CD4-positive, alpha-beta T cell (primary cell): ENCODE measurements at regions not wholly inside any gene's neighbourhood (a gene's known extent, or its start where the extent isn't known, plus 50 kb on each side); places are given as distances from the start of the nearest gene placed in this dataset.
"Not testable (repeated sequence)": the region's sequence is repeated elsewhere in the genome, so short reads cannot be mapped to it uniquely, and the experiment has no call there.

Experiments used
- ATAC-seq: fragments of 200-7000 bp; cut with Tn5 transposase; one replicate; pipeline ENCODE4 v1.10.0; 2022; ENCODE audit warnings: mild to moderate bottlenecking; ENCODE audit not compliant: poor library complexity
- CTCF ChIA-PET: fragments of 350-600 bp; sonication (Branson Sonifier 250); formaldehyde crosslinking; loops from one replicate; lab custom pipeline; 2021; ENCODE audit warnings: antibody characterized with exemption, inconsistent platforms; lab: Charles Lee
- POLR2A ChIA-PET: fragments of 350-600 bp; sonication (Branson Sonifier 250); formaldehyde crosslinking; loops from one replicate; lab custom pipeline; 2021; ENCODE audit warnings: antibody characterized with exemption, inconsistent platforms; lab: Charles Lee
- DNase-seq, 14 experiments: peaks; one replicate each; pipeline ENCODE4 v3.0.0-alpha.2; 2013 to 2020; ENCODE audit warnings: mixed read lengths in 2 of 14
- H3K27ac ChIP-seq, 2 donors: one replicate each; pipeline versions ENCODE4 v1.5.1 to v1.7.0; 2013; ENCODE audit warnings: low read length in 2 of 2, low read depth in 1 of 2, mild to moderate bottlenecking in 1 of 2
- H3K27me3 ChIP-seq, 2 experiments: 1 replicate in 1 of 2; 2 replicates in 1 of 2; pipeline versions ENCODE4 v1.6.1 to v1.7.0; 2013; ENCODE audit warnings: low read length in 2 of 2, control low read depth in 1 of 2, mild to moderate bottlenecking in 1 of 2, moderate library complexity in 1 of 2; ENCODE audit not compliant: insufficient read depth in 2 of 2, control insufficient read depth in 1 of 2
- H3K36me3 ChIP-seq: one replicate; pipeline ENCODE4 v1.6.1; 2013; ENCODE audit warnings: low read length, control low read depth; ENCODE audit not compliant: insufficient read depth
- H3K4me1 ChIP-seq: one replicate; pipeline ENCODE4 v1.6.1; 2013; ENCODE audit warnings: low read length, control low read depth; ENCODE audit not compliant: insufficient read depth
- H3K4me3 ChIP-seq: one replicate; pipeline ENCODE4 v1.5.1; 2013; ENCODE audit warnings: mild to moderate bottlenecking, low read length, moderate library complexity
- H3K9me3 ChIP-seq, 2 experiments: 1 replicate in 1 of 2; 2 replicates in 1 of 2; pipeline versions ENCODE4 v1.6.1 to v1.7.0; 2013; ENCODE audit warnings: low read length in 2 of 2, mild to moderate bottlenecking in 2 of 2, control low read depth in 1 of 2, moderate library complexity in 1 of 2; ENCODE audit not compliant: control insufficient read depth in 1 of 2, insufficient read depth in 1 of 2
- H3K27ac Mint-ChIP-seq: one replicate; pipeline ENCODE4 v1.8.0; 2020; ENCODE audit warnings: mixed read lengths
- H3K27me3 Mint-ChIP-seq: one replicate; pipeline ENCODE4 v1.8.0; 2021; ENCODE audit warnings: mixed read lengths
- H3K36me3 Mint-ChIP-seq: one replicate; pipeline ENCODE4 v1.8.0; 2021; ENCODE audit warnings: low read depth, mixed read lengths
- H3K4me1 Mint-ChIP-seq: one replicate; pipeline ENCODE4 v1.8.0; 2021; ENCODE audit warnings: low read depth, mixed read lengths
- H3K4me3 Mint-ChIP-seq: one replicate; pipeline ENCODE4 v1.8.0; 2020; ENCODE audit warnings: mild to moderate bottlenecking, mixed read lengths
- H3K9me3 Mint-ChIP-seq: one replicate; pipeline ENCODE4 v1.8.0; 2020; ENCODE audit warnings: mixed read lengths
- CTCF ChIP-seq: fragments of 200-600 bp; IDR thresholded peaks from one replicate; pipeline ENCODE4 v1.8.0; 2022; ENCODE audit warnings: antibody characterized with exemption, mild to moderate bottlenecking
- intact Hi-C, 2 experiments: fragments of 100-400 bp; cut with DNase I in 1 of 2; cut with micrococcal nuclease in 1 of 2; formaldehyde crosslinking; loops; one replicate each; pipeline versions ENCODE4 v1.15.1 to v1.9.0; 2023 to 2025; cut with DNase I, micrococcal nuclease

DNA sequence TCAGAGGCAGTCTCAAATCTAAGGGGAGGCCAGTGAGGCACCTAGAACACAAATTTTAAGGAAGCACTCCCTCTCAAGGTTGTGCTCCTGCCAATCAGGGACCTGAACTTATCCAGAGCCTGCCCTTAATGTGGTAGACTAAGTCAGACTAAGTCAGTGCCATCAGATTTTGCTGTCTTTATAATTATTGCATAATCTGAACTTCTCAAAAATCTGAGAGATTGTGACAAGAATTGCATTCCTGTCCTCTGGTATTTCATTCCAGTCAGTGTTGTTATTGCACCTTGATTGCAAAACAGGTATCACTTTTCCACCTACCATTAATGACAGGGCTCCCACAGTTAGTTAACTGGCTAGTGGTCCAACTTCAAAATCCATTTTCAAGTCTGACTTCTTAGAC lies 197.1 kb upstream of the HCN1 start:
- Histone ChIP-seq H3K4me1 (no peaks in the 10 kb centered on the region), H3K36me3 (no peaks in the 10 kb centered on the region), H3K4me3 (no peak overlapping the region), H3K27me3 (no peaks in the 10 kb centered on the region), H3K9me3 (peaks cover 10 to 15% of the 10 kb centered on the region in 2 experiments), H3K27ac (no peak overlapping the region)
- POLR2A ChIA-PET, result no interaction called here
- DNase-seq (no peak), ATAC-seq (no peak)
- Mint-ChIP-seq H3K27ac (no peak overlapping the region), H3K36me3 (no peaks in the 10 kb centered on the region), H3K4me1 (no peaks in the 10 kb centered on the region), H3K27me3 (no peaks in the 10 kb centered on the region), H3K4me3 (no peak overlapping the region), H3K9me3 (peaks cover 19% of the 10 kb centered on the region)
- no peak for TF ChIP-seq CTCF
- CTCF ChIA-PET, result no interaction called here
- intact Hi-C loops, result no loop called here

- H3K4me3 Mint-ChIP-seq, H3K4me1 ChIP-seq, CTCF ChIA-PET, ATAC-seq, H3K27ac ChIP-seq, H3K27me3 ChIP-seq, H3K27ac Mint-ChIP-seq, H3K36me3 ChIP-seq, H3K4me3 ChIP-seq, H3K36me3 Mint-ChIP-seq, intact Hi-C loops, H3K27me3 Mint-ChIP-seq, POLR2A ChIA-PET, H3K4me1 Mint-ChIP-seq: not testable (repeated sequence)
- H3K9me3 Mint-ChIP-seq, result peaks cover 15% of the 10 kb centered on the region
- H3K9me3 ChIP-seq, result peaks cover 11 to 23% of the 10 kb centered on the region in 2 experiments
- DNase-seq, result peak in 1 of 14 experiments; percentile 3
Observed at GRCh38 chr5:45890441-45891080, 194.4 kb upstream of the HCN1 start.

DNA sequence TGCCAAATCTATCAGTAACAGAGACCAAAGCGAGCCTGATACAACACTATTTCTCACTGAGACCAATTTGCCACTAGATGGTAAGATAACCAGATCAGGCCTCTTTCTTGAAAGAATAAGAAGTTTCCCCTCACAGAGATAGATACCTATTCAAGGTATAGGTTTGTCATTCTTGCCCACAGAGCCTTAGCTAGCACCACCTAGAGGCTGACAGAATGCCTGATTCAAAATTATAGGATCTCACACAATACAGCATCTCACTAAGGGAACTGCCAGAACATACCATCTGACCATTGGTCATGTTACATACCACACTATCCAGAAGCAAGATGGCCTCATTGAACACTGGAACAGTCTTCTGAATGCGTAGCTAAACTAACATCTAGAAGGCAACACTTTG lies 166.6 kb upstream of the HCN1 start:
- H3K4me3 ChIP-seq, result no peak overlapping the region
- no peaks in the 10 kb centered on the region for H3K36me3 Mint-ChIP-seq
- intact Hi-C loops, result no loop called here
- H3K27me3 Mint-ChIP-seq, result no peaks in the 10 kb centered on the region
- no peak overlapping the region for H3K27ac Mint-ChIP-seq
- TF ChIP-seq CTCF, result no peak
- H3K4me3 Mint-ChIP-seq, result no peak overlapping the region
- ChIA-PET POLR2A (no interaction called here), CTCF (no interaction called here)
- no peak overlapping the region for H3K27ac ChIP-seq
- no peaks in the 10 kb centered on the region for H3K4me1 Mint-ChIP-seq
- H3K9me3 Mint-ChIP-seq, result peaks cover 14% of the 10 kb centered on the region
- H3K36me3 ChIP-seq, result no peaks in the 10 kb centered on the region
- H3K9me3 ChIP-seq, result peaks cover 0 to 5% of the 10 kb centered on the region in 2 experiments
- no peak for ATAC-seq
- no peak for DNase-seq
- H3K4me1 ChIP-seq, result no peaks in the 10 kb centered on the region
- no peaks in the 10 kb centered on the region for H3K27me3 ChIP-seq

DNA sequence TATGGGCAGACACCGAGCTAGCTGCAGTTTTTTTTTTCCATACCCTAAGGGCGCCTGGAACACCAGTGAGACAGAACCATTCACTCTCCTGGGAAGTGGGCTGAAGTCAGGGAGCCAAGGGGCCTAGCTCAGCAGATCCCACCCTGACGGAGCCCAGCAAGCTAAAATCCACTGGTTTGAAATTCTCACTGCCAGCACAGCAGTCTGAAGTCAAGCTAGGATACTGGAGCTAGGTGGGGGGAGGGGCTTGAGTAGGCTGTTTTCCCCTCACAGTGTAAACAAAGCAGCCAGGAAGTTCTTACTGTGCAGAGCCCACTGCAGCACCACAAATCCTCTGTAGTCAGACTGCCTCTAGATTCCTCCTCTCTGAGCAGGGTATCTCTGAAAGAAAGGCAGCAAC lies 151.7 kb upstream of the HCN1 start:
- intact Hi-C loops, result no loop called here
- H3K4me3 ChIP-seq, result no peak overlapping the region
- Mint-ChIP-seq H3K4me1 (no peaks in the 10 kb centered on the region), H3K27me3 (no peaks in the 10 kb centered on the region), H3K4me3 (no peak overlapping the region), H3K36me3 (no peaks in the 10 kb centered on the region), H3K9me3 (peaks cover 30% of the 10 kb centered on the region), H3K27ac (no peak overlapping the region)
- no peak overlapping the region for H3K27ac ChIP-seq
- H3K27me3 ChIP-seq, result no peaks in the 10 kb centered on the region
- H3K36me3 ChIP-seq, result no peaks in the 10 kb centered on the region
- ChIA-PET CTCF (no interaction called here), POLR2A (no interaction called here)
- no peak for DNase-seq
- H3K4me1 ChIP-seq, result no peaks in the 10 kb centered on the region
- no peak for ATAC-seq
- TF ChIP-seq CTCF, result no peak
- H3K9me3 ChIP-seq, result peaks cover 5 to 11% of the 10 kb centered on the region in 2 experiments
